ENCODE measurements at regions not wholly inside any gene's neighbourhood (a gene's known extent, or its start where the extent isn't known, plus 50 kb on each side); places are given as distances from the start of the nearest gene placed in this dataset.
A peak's percentile ranks its signal among the peaks of the same experiment; 100 is the strongest.
"Not testable (repeated sequence)": the region's sequence is repeated elsewhere in the genome, so short reads cannot be mapped to it uniquely, and the experiment has no call there.

DNA sequence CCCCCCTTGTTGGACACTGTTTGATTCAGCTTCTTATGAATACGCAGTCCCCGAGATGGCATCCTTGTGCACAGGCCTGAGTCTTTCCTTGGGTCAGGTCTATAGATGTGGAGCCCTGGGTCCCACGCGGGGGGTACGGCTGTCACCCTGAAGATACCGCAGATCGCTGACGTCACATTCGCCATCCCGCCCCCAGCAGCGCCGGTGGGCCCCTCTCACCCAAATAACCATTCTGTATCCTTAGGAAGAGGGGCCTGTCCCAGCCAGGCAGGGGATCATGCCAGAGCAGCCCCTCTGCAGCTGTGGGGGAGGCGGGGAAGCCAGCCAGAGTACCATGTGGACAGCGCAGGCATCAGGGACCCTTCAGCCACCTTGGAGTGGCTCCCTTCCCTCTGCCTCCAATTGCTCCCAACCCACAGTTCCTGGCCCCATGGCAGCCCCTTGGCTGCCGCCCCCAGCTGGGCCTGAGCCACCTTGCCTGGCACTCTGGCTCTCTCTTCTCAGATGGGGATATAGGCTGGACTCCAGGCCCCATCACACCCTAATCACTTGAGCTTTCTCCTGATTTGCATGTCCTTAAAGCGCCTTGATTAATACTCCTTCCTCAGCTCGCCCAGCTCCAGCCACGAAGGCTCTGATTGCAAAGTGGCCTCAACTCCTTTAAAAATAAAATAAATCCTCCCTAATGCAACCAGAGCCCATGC is 189.8 kb downstream of the C9orf50 start:
- no peak for DNase-seq

DNA sequence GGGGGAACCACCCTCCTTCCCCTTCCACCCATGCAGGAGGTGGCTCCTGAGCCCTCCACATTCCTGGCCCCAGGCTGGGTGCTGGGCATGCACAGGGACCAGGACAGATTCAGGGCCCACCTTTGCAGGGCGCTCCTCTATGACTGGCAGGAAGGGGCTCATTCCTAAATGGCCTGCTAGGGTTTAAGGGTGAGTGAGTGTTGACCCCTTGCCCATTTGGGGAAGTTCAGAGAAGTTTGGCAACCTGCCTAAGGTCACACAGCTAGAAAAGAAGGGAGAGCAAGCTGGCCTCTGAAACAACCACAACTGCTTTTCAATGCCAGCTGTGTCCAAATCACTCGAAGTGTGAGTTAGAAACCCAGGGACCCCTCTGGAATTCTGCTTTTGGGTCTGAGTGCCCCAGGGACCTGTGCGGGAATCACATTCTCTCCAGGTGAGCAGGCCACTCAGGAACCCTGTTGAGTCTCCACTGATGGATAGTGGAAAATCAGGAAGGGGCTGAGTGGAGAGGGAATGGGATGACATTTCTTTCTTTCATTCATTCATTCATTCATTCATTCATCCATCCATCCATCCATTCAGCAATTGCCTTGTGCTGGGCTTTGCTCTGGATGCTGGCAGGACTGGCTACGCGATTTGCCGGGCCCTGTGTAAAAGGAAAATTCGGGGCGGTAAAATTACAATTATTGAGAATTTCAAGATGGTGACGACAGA is 191.9 kb downstream of the C9orf50 start:
- DNase-seq, result no peak

DNA sequence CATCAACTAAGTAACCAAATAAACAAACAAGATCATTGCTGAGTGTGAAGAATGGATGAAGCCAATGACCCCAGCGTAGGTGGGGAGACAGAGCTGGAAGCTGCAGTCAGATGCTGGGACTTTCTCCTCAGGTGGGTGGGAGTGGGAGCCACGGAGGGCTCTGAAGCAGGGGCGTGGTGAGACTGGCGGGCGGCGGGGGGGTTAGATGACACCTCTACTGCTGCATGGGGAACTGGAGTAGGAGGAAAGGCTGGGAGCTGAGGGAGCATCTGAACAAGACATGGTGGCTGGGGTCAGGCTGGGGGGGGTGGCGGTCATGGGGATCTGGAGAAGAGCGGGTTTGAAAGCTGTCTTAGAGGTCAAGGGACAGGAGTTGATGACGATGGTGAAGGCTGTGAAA is 193.8 kb downstream of the C9orf50 start:
- DNase-seq, result no peak

DNA sequence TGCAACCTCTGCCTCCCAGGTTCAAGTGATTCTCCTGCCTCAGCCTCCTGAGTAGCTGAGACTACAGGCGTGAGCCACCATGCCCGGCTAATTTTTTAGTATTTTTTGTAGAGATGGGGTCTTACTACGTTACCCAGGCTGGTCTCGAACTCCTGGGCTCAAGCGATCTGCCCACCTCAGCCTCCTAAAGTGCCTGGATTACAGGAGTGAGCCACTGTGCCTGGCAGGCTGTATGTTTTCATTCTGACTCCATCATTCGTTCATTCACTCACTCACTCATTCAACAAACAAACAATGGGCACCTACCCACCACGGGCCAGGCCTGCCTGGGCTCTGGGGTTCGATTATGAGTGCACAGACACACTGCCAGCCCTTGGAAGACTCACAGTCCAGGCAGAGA is 197.1 kb downstream of the C9orf50 start:
- DNase-seq, result not testable (repeated sequence)

DNA sequence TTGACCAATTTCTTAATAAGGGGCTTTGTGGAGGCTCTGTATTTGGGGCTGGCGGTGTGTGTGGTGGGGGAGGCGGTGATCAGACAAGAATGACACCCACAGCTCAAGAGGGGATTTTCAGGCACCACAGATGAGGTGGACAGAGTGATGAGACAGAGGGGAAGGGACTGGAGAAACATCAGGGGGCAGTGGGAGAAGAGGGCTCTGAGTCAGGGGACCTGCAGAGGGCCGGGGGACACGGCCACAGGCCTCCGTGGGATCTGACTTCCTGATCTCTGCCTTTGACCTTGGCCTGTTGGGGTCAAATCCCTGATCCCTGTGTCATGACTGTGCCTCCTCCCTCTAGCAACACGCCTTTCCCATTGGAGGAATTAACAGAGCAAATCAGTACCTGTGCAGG is 197.7 kb downstream of the C9orf50 start:
- DNase-seq, result no peak

DNA sequence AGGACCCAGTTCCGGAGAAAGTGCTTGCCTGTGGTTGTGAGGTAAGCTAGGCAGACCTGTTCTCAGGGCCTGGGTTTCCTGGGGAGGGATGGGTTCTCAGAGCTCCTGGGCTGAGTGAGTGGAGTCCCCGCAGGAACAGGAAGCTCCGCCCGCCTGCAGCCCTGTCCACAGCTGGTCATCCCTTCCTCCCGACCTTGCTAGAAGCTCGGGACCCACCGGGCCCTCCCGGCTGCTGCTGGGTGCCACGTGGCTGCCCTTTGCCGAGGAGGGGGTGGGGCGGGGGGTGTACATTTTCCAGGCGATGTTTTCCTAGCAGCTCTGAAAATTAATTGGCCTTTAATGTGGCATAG is 198.1 kb downstream of the C9orf50 start:
- no peak for DNase-seq

DNA sequence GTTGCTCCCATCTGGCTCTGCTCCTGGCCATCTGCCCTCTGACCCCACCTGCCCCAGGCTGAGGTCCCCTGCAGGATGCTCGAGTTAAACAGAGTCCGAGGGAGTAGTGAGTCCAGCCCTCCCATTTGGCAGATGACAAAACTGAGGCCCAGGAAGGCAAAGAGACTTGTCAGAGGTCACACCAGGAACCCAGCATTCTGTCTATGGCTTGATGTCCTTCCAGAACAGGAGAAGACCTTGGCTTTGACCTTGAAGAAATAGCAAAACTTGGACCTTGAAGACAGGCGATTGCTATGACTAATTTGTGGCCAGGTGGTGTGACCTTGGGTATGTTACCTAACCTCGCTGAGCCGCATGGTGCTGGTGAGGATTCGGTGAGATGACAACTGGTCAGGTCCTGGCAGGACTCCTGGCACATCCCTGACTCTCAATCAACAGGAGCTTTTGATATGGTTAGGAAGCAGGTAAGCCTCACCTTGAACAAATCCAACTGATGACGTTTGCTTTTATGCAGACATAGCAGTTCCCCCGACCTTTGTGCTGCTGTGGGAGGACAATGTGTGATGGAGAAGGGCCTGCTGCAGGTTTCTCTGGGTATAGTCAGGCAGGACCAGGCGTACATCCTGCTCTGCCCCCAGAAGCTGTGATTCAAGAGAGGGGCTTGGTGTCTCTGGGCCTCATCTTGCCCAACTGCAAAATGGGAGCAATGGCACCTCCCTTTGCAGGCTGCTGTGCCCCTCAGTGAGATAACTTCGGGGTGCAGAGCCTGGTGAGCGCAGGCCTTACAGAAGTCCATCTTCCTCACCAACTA is 198.7 kb downstream of the C9orf50 start:
- no peak for DNase-seq

DNA sequence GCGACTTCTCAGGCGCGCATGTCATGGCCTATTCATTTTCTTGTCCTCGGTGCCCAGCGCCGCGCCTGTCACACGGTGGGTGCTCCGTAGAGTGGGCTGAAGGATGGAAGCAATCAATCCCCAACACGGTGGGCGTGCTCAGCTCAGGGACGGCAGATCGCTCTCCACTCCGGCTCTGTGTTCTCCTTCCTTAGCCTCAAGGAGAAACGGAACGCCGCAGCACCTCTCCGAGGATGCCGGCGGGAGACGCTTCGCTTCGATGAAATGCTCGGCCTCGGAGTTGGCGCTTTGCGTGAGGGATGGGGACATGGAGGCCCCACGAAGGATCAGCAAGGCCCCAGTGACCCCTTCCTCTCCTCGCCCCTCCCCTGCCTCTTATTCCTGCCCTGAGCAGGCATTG is 199.5 kb downstream of the C9orf50 start:
- no peak for DNase-seq

DNA sequence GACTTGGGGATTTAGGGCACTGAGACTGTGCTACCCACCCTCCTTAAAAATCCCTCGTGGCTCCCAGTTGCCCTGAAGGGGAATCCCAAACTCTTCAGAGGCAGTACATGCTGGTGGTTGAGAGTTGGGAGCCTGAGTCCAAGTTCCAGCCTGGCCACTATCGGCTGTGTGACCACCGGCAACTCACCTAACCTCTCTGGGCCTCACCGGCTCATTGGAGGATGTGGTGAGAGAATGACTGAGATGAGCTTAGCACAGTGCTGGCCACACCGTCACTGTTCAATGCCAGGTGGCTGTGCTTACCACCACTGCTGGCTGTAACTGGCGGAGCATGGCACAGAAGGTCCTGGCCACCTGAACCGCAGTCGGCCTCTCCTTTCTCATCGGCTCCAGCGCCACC is 200.2 kb downstream of the C9orf50 start:
- DNase-seq, result no peak

DNA sequence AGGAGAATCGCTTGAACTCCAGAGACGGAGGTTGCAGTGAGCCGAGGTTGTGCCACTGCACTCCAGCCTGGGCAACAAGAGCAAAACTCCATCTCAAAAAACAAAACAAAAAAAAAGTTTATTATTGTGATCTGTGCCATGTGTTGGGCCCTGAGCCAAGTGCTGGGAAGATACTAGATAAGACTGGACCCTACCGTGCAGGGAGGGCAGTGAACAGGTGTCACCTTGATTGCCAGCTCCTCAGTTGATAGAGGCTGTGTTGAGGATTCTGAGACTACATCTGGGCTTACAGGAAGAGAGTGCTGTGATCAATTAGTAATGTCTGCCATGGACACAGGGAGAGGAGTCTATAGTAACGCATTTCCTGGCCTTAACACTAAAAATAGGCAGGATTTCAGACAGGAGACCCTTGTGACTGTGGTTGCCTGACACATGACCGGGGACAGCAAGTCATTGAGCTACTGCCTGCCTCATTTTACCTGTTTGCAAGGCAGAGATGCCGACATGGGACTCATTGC is 201.5 kb downstream of the C9orf50 start:
- DNase-seq, result no peak

DNA sequence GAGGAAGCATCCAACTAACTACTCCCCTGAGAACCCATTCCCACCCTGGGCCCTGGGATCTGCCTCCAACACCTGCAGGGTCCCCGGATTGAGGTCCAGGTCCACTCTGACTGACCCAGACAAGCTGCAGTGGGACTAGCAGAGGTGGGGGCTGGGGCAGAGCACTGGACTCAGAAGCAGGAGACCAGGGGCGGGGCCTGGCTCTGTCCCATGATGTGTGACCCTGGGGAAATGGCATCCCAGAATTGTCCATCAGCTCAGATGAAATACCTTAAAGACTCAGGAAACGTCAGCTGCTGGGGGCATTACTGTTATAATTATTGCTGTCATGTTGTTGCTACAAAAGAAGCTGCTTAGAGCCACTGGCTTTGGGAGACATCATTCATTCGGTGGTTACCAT is 202.4 kb downstream of the C9orf50 start:
- DNase-seq, result no peak

DNA sequence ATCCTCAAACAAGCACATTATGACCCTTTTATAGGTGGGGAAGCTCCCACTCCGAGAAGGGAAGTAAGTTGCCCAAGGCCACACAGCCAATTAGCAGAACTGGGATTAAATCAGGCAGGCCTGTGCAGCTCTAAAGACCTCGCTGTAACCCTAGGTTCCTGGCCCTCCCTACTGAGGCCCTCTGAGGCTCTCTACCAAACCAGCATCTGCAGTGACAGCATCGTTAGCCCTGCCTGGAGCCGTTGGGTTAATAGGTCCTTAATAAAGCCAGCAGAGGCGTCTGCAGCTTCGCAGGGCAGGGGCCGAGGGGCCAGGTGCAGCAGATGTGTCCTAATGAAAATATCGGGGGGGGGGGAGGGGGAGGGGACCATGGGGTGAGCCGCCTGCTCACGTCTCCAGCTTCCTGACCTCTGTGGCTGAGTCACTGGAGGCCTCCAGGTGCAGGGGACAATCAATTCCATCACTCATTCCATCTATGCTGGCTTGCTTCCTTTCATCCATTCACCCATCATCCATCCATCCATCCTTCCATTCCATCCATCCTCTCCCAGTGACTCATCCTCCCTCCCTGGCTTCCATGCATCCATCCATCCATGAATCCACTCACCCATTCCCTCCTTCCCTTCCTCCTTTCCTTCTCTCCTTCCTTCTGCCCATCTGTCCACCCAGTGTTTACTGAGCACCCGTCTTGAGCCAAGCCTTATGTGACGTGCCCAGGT is 203.9 kb downstream of the C9orf50 start:
- DNase-seq, result no peak

DNA sequence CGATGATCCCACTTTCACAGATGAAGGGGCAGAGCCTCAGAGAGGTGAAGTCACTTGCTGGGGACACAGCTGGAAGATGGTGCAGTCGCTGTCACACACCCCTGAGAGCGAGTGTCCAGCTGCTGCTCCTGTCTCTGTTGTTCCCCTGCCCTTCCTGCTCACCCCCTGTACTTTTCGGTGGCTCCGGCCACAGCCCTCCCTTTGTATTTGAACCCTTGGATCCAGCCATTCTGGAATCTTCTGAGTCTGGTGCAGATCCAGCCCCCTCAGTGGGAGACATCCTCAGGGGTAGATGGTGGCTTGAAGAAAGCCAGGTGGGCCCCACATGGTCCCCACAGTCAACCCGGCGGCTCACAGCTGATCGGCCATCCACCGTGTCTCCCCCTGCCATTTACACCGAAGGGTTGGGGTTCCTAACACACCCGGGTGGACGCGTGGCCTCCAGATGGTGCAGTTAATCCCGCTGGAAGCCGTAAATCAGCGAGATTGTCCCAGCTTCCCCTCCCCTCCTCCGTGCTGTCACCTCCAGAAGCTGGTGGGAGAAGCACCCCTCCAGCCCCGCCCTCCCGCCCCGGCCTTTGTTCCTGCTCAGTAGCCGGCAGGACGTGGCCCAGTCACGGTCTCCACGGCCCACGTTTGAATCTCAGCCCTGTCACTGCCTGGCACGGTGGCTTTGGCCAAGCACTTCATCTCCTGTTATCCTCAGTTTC is 204.8 kb downstream of the C9orf50 start:
- DNase-seq, result no peak

DNA sequence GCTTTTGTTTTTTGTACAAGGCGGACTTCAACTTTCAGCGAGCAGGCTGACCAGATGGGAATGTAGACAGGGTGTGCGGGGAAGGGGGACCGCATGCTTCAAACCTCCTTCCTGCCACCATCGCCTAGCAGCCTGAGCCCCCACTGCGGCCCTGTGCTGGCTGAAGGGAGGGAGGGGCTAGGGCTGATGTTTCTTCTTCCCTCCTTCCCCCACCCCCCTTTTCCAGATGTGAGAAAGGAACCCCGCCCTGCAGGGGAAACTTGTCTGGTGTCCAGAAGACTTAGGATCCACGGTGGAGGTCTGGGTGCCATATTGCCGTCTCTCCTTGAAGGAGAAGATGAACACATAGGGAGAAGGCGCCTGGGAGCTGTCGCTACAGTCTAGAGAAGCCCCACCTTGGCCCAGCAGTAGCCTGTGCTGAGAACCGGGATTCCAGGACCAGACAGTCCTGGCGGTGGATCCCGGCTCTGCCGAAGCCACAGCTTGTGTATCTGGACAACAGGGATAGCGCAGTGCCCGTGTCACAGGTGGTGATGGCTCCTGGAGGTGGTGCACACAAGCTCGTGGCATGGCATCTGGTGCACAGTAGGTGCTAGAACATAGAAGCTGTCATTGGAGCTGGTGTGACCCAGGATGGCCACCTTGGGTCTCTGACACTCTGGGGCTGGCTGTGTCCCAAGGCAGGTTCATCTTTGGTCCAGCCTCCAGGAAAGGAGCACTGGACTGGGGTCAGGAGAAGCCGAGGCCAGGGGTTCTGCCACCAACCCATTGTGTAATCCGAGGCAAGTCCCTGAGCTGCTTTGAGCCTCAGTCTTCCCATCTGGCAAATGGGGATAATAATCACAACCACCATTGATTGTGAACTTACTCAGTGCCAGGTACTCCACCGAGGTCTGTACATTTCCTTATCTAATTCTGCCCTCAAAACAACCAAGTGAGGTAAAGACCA is 205.6 kb downstream of the C9orf50 start:
- DNase-seq, result no peak

DNA sequence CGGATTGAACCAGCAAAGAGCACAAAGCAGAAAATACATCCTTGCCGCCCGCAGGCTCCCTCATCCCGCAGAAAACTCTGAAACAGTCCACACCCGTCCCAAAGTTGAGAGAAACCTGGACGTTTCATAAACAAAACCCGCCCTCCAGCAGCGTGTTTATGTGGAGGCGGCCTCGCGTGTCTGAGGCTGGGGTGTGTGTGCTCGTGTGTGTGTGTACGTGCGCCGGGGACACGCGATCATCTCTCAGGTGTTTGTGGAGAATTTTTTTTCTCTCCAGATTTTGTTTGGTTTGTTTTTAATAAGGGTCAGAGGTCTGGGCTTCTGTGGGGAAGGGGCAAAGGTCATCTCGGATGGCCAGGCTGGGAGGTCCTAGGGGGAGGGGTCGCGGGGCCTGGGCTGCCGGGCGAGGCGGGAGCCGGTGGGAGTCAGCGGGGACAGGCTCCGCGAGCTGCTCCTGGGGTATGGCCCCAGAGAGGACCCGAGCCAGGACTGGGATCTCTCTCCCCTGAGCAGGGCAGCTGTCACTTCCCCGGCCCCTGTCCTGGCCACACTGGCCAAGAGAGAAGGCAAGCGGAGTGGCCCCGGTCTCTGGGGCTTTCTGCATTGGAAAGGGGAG is 206.4 kb downstream of the C9orf50 start:
- peak; percentile 29 to 64 for DNase-seq

DNA sequence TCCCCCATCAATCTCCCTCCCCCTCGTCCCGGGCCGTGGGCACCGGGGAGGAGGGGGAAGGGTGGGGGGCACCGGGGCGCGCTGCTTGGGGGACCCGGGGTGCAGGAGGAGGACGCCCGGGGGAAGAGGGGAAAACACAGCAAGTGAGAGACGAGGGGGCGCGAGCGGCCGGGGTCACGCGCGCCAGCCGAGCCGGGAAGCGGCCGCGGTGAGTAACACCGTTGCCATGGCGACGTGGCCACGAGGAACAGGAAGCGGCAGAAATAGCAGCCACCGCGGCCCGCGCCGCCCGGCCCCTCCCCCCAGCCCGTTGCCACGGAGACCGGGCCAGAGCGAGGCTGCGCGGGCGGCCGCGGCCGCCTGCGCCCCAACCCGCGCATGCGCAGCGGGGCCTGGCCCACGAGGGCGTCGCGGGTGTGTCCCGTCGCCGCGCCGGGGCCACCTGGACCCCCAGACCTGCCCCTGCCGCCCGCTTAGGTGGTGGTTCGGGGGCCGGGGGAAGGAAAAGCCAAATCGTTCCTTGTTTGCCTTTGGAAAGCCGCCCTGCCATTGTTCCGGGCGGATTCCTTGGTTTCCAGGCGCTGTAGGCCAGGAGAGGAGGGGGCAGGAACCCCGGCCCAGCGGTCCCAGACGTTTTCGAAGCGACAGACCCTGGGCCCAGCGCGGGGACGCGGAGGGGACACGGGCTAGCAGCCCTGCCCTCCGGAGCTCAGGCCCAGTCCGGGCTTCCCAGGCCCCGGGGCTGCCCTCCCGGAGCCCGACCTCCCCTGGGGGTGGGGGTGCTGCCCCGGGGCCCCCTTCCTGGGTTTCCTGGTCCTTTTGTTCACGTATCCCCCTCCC is 207.1 kb downstream of the C9orf50 start:
- DNase-seq, result peak; percentile 98 to 100

DNA sequence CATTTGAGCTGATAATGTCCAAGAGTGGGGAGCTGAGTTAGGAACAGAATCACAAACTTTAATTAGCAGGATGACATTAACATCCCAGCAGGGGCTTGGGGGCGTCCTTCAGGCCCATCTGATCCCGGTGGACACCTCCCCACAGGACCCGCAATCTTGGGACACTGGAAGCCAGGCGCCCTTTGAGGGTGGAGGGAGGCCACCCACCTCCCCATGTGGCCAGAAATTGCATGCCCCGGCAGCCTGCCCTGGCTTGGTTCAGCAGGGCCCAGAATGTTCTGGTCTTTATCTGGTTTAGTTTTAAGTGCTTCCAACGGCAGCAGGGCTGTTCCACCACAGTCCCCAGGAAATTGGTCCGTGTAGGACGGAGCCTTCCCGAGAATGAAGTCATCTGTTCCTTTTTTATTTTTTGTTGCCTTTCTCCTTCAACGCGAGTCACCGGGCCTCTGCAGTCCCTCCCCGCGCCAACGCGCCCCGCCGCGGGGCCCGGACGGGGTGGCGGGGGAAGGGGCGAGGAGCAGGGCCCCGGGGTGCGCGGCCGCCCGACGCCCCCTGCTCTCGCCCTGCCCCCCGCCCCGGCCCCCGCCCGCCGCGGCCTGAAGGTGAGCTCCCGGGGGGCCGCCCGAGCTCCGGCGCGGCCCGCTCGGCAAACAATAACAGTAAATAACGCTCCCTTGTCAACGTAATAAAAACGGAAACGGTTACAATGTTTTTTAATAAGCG is 207.9 kb downstream of the C9orf50 start:
- DNase-seq, result peak; percentile 48 to 49

DNA sequence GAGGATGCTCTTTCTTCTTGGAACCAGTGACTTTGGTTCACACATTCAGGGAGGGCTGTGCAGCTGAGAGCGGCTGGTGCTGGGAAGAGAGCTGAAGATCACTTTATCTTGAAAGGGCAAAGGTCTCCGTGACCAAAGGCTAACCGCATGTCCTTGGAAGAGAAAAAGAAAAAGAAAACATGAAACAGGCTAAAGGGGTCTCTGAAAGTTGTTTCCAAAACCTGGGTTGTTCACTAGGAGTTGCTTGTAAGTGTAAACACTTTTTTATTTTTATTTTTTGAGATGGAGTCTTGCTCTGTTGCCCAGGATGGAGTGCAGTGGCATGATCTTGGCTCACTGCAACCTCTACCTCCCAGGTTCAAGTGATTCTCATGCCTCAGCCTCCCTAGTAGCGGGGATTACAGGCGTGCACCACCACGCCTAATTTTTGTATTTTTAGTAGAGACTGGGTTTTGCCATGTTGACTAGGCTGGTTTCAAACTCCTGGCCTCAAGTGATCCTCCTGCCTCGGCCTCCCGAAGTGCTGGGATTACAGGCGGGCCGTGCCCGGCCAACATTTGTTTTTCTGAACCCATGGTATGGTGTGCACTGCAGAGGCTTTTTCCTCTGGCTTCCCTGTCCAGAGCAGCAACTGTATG is 208.6 kb downstream of the C9orf50 start:
- not testable (repeated sequence) for DNase-seq
